GM12873 (cell line): ENCODE measurements at regions not wholly inside any gene's neighbourhood (a gene's known extent, or its start where the extent isn't known, plus 50 kb on each side); places are given as distances from the start of the nearest gene placed in this dataset.

Experiments used
- CTCF ChIP-seq: IDR thresholded peaks from 2 replicates; pipeline ENCODE4 v1.5.1; 2012; ENCODE audit warnings: low read depth, mild to moderate bottlenecking, moderate library complexity, low read length, control low read depth; ENCODE audit not compliant: insufficient read depth; ENCODE audit errors: missing control alignments

- no peak for TF ChIP-seq CTCF
Observed at GRCh38 chr5:109936996-109937395, 247.3 kb downstream of the MAN2A1 start.

- no peak for TF ChIP-seq CTCF
Observed at GRCh38 chr5:109937951-109938350, 248.2 kb downstream of the MAN2A1 start.

GRCh38 chr5:109938453-109938852, 248.7 kb downstream of the MAN2A1 start:
- no peak for TF ChIP-seq CTCF

GRCh38 chr5:109939116-109939682, 249.5 kb downstream of the MAN2A1 start:
- TF ChIP-seq CTCF = no peak

GRCh38 chr5:109942646-109943045, 252.9 kb downstream of the MAN2A1 start:
- no peak for TF ChIP-seq CTCF

- no peak for TF ChIP-seq CTCF
Observed at GRCh38 chr5:109943701-109944235, 254.0 kb downstream of the MAN2A1 start.

GRCh38 chr5:109944461-109944860, 254.7 kb downstream of the MAN2A1 start:
- no peak for TF ChIP-seq CTCF
